ENCODE measurements at regions not wholly inside any gene's neighbourhood (a gene's known extent, or its start where the extent isn't known, plus 50 kb on each side); places are given as distances from the start of the nearest gene placed in this dataset.

DNA sequence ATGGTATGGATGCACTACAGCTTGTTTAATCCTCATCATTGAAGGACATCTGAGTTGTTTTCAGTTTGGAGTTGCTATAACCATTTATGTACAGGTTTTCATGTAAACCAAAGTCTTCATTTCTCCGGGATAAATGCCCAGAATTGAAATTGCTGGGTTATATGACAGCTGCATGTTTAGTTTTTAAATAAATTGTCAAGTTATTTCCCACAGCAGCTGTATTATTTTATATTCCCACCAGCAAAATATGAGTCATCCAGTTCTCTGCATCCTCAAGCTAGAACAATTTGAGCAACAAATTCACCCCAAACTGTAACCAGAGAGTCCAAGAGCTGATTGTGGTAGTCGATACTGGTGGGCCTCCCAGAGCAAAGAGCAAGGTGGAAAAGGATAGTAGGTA lies 125.6 kb upstream of the PRNP start:
- H3K4me3 ChIP-seq (ENCODE audit: low read depth, low read length), result no peak overlapping the region
- TF ChIP-seq, protein P1, sequence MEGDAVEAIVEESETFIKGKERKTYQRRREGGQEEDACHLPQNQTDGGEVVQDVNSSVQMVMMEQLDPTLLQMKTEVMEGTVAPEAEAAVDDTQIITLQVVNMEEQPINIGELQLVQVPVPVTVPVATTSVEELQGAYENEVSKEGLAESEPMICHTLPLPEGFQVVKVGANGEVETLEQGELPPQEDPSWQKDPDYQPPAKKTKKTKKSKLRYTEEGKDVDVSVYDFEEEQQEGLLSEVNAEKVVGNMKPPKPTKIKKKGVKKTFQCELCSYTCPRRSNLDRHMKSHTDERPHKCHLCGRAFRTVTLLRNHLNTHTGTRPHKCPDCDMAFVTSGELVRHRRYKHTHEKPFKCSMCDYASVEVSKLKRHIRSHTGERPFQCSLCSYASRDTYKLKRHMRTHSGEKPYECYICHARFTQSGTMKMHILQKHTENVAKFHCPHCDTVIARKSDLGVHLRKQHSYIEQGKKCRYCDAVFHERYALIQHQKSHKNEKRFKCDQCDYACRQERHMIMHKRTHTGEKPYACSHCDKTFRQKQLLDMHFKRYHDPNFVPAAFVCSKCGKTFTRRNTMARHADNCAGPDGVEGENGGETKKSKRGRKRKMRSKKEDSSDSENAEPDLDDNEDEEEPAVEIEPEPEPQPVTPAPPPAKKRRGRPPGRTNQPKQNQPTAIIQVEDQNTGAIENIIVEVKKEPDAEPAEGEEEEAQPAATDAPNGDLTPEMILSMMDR (IDR thresholded peaks at IDR 0.05; ENCODE audit: borderline replicate concordance, insufficient read depth, low read depth, low read length), result no peak

- TF ChIP-seq, protein P1 (IDR thresholded peaks at IDR 0.05; ENCODE audit: borderline replicate concordance, insufficient read depth, low read depth, low read length), result no peak
- H3K4me3 ChIP-seq (ENCODE audit: low read depth, low read length), result no peak overlapping the region
Observed at GRCh38 chr20:4559906-4560305, 126.3 kb upstream of the PRNP start.

DNA sequence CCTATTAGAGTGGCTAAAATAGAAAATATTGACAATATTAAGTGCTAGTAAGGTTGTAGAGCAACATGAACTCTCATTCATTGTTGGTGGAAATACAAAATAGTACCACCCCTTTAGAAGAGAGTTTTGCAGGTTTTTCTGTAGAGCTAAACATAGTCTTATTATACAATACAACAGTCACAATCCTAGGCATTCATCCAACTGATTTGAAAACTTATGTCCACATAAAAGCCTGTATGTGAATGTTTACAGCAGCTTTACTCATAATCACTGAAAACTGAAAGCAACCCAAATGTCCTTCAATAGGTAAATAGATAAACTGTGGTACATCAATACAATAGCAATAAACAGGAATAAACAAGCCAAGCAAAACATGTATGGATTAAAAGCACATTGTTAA lies 127.2 kb upstream of the PRNP start:
- TF ChIP-seq, protein P1 (IDR thresholded peaks at IDR 0.05; ENCODE audit: borderline replicate concordance, insufficient read depth, low read depth, low read length), result no peak
- H3K4me3 ChIP-seq (ENCODE audit: low read depth, low read length), result no peak overlapping the region

GRCh38 chr20:4556781-4557180 lies 129.5 kb upstream of the PRNP start:
- TF ChIP-seq, protein P1 (IDR thresholded peaks at IDR 0.05; ENCODE audit: borderline replicate concordance, insufficient read depth, low read depth, low read length), result no peak

GRCh38 chr20:4555188-4555890 lies 130.9 kb upstream of the PRNP start:
- TF ChIP-seq, protein P1 (IDR thresholded peaks at IDR 0.05; ENCODE audit: borderline replicate concordance, insufficient read depth, low read depth, low read length), result no peak
- H3K4me3 ChIP-seq (ENCODE audit: low read depth, low read length), result no peak overlapping the region

More at GRCh38 chr20:4556781-4557180, 129.5 kb upstream of the PRNP start:
- no peak overlapping the region for H3K4me3 ChIP-seq (ENCODE audit: low read depth, low read length)

- TF ChIP-seq, protein P1 (IDR thresholded peaks at IDR 0.05; ENCODE audit: borderline replicate concordance, insufficient read depth, low read depth, low read length), result no peak
- no peak overlapping the region for H3K4me3 ChIP-seq (ENCODE audit: low read depth, low read length)
Observed at GRCh38 chr20:4554346-4554745, 131.9 kb upstream of the PRNP start.

DNA sequence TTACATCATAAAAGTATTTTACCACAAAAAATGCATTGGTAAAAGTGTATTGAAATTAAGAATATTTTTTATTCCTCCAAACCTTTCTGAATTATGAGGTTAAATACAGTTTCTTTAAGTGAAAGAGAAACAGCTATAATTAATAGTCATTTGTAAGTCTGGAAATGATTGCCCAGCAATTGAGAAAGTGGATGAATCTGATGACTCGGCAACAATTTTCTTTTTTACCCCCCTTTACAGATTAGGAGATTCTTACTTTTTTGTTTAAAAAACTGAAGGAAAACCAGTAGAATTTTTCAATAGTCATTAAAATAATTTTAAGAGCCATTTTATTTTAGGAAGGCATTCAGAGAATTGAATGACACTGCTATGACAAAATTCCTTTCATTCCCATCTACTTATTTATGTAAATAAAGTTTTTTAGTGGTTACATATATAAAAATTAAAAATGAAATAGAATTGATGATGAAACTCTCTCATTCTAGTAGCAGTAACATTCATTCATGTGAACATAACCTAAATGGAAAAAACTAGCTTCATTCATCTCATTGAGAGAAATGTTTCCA lies 134.1 kb upstream of the PRNP start:
- H3K4me3 ChIP-seq (ENCODE audit: low read depth, low read length), result no peak overlapping the region
- TF ChIP-seq, protein P1 (IDR thresholded peaks at IDR 0.05; ENCODE audit: borderline replicate concordance, insufficient read depth, low read depth, low read length), result no peak
